ENCODE measurements at regions not wholly inside any gene's neighbourhood (a gene's known extent, or its start where the extent isn't known, plus 50 kb on each side); places are given as distances from the start of the nearest gene placed in this dataset.

GRCh38 chr1:168947041-168947440, 159.4 kb upstream of the ATP1B1 start:
- no peak for DNase-seq (ENCODE audit: low read depth)
- TF ChIP-seq CTCF (IDR thresholded peaks at IDR 0.05; ENCODE audit: low read depth, low read length, missing control alignments) = no peak
- H3K4me3 ChIP-seq (ENCODE audit: low read depth, low read length) = no peak overlapping the region

- no peak for TF ChIP-seq CTCF (IDR thresholded peaks at IDR 0.05; ENCODE audit: low read depth, low read length, missing control alignments)
- no peak for DNase-seq (ENCODE audit: low read depth)
Observed at GRCh38 chr1:168949672-168950071, 156.8 kb upstream of the ATP1B1 start.

GRCh38 chr1:168957818-168958217, 148.7 kb upstream of the ATP1B1 start:
- no peak overlapping the region for H3K4me3 ChIP-seq (ENCODE audit: low read depth, low read length)
- DNase-seq (ENCODE audit: low read depth) = no peak
- TF ChIP-seq CTCF (IDR thresholded peaks at IDR 0.05; ENCODE audit: low read depth, low read length, missing control alignments) = no peak

More at GRCh38 chr1:168949672-168950071, 156.8 kb upstream of the ATP1B1 start:
- no peak overlapping the region for H3K4me3 ChIP-seq (ENCODE audit: low read depth, low read length)

GRCh38 chr1:168958562-168959289, 147.8 kb upstream of the ATP1B1 start:
- no peak for TF ChIP-seq CTCF (IDR thresholded peaks at IDR 0.05; ENCODE audit: low read depth, low read length, missing control alignments)
- DNase-seq (ENCODE audit: low read depth) = no peak
- no peak overlapping the region for H3K4me3 ChIP-seq (ENCODE audit: low read depth, low read length)

- no peak for DNase-seq (ENCODE audit: low read depth)
- TF ChIP-seq CTCF (IDR thresholded peaks at IDR 0.05; ENCODE audit: low read depth, low read length, missing control alignments) = no peak
- no peak overlapping the region for H3K4me3 ChIP-seq (ENCODE audit: low read depth, low read length)
Observed at GRCh38 chr1:168959382-168959781, 147.1 kb upstream of the ATP1B1 start.

- no peak overlapping the region for H3K4me3 ChIP-seq (ENCODE audit: low read depth, low read length)
- TF ChIP-seq CTCF (IDR thresholded peaks at IDR 0.05; ENCODE audit: low read depth, low read length, missing control alignments) = no peak
- no peak for DNase-seq (ENCODE audit: low read depth)
Observed at GRCh38 chr1:168960114-168960513, 146.4 kb upstream of the ATP1B1 start.

GRCh38 chr1:168960595-168960994, 145.9 kb upstream of the ATP1B1 start:
- no peak for DNase-seq (ENCODE audit: low read depth)
- TF ChIP-seq CTCF (IDR thresholded peaks at IDR 0.05; ENCODE audit: low read depth, low read length, missing control alignments) = no peak
- H3K4me3 ChIP-seq (ENCODE audit: low read depth, low read length) = no peak overlapping the region

Measured in GM12864 (cell line).